Natural killer cell (primary cell): ENCODE measurements at regions not wholly inside any gene's neighbourhood (a gene's known extent, or its start where the extent isn't known, plus 50 kb on each side); places are given as distances from the start of the nearest gene placed in this dataset.
A peak's percentile ranks its signal among the peaks of the same experiment; 100 is the strongest.

Experiments
- ATAC-seq, 3 donors: fragments of 150-1000 bp in 2 of 3; fragments of 200-7000 bp in 1 of 3; cut with Tn5 transposase; 1 replicate in 1 of 3; 2 replicates in 2 of 3; pipeline ENCODE4 v1.10.0; 2021; ENCODE audit warnings: mild to moderate bottlenecking in 2 of 3, moderate library complexity in 2 of 3
- DNase-seq, 2 donors: peaks; one replicate each; pipeline versions ENCODE4 v3.0.0 to v3.0.0-alpha.2; 2013 to 2021; ENCODE audit warnings: mixed read lengths in 1 of 2
- H3K27ac ChIP-seq: one replicate; pipeline ENCODE4 v1.5.1; 2013; ENCODE audit warnings: mild to moderate bottlenecking, low read length
- H3K27me3 ChIP-seq: one replicate; pipeline ENCODE4 v1.6.1; 2013; ENCODE audit warnings: low read length; ENCODE audit not compliant: control insufficient read depth, insufficient read depth
- H3K36me3 ChIP-seq: one replicate; pipeline ENCODE4 v1.6.1; 2013; ENCODE audit warnings: low read length; ENCODE audit not compliant: control insufficient read depth, insufficient read depth
- H3K4me1 ChIP-seq: one replicate; pipeline ENCODE4 v1.6.1; 2013; ENCODE audit warnings: low read length; ENCODE audit not compliant: control insufficient read depth, insufficient read depth
- H3K4me3 ChIP-seq: one replicate; pipeline ENCODE4 v1.5.1; 2013; ENCODE audit warnings: low read length
- H3K9me3 ChIP-seq: one replicate; pipeline ENCODE4 v1.6.1; 2013; ENCODE audit warnings: low read length; ENCODE audit not compliant: control insufficient read depth, insufficient read depth
- H3K27ac Mint-ChIP-seq, 2 donors: one replicate each; pipeline ENCODE4 v1.8.0; 2022; ENCODE audit warnings: mild to moderate bottlenecking in 2 of 2, mixed read lengths in 2 of 2, moderate library complexity in 1 of 2
- H3K27me3 Mint-ChIP-seq, 2 donors: one replicate each; pipeline ENCODE4 v1.8.0; 2022; ENCODE audit warnings: low read depth in 2 of 2, mixed read lengths in 2 of 2
- H3K36me3 Mint-ChIP-seq: one replicate; pipeline ENCODE4 v1.8.0; 2022; ENCODE audit warnings: mixed read lengths
- H3K4me1 Mint-ChIP-seq, 2 donors: one replicate each; pipeline ENCODE4 v1.8.0; 2022; ENCODE audit warnings: mixed read lengths in 2 of 2
- H3K4me3 Mint-ChIP-seq: one replicate; pipeline ENCODE4 v1.8.0; 2022; ENCODE audit warnings: mild to moderate bottlenecking, moderate library complexity, mixed read lengths
- H3K9me3 Mint-ChIP-seq, 2 donors: one replicate each; pipeline ENCODE4 v1.8.0; 2022; ENCODE audit warnings: mixed read lengths in 2 of 2
- WGBS: methylation state at CpG from one replicate; pipeline ENCODE4 v1.1.7; 2013; ENCODE audit warnings: missing lambda C conversion rate; ENCODE audit not compliant: insufficient coverage; 5-methylcytosine and 5-hydroxymethylcytosine counted together
- intact Hi-C: fragments of 100-400 bp; cut with micrococcal nuclease; formaldehyde crosslinking; loops from one replicate; pipeline ENCODE4 v1.14.2; 2022
- TF ChIP-seq, protein P1 (sequence below): fragments of 200-600 bp; IDR thresholded peaks from one replicate; pipeline ENCODE4 v1.8.0; 2022; ENCODE audit warnings: antibody characterized with exemption

DNA sequence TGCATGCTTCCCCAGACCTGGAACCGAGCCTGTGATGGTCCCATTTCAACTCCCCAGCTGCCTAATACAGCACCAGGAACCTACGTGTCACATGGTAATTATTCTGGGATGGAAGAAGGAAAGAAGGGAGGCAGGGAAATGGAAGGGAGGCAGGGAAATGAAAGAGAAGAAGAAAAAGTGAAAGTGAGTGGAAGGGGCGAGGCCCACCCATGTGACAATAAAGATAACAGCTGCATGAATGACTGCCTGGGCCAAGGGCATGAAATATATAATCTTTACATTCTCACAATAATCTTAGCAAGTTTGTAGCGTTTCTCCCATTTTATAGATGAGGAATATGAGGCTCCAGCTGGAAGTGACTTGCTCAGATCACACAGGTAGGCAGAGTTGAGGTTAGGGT, 245.0 kb upstream of the PWP1 start:
- Mint-ChIP-seq H3K27me3 (peaks cover 2 to 17% of the 10 kb centered on the region in 2 donors), H3K4me3 (no peak overlapping the region), H3K36me3 (no peaks in the 10 kb centered on the region), H3K4me1 (peaks cover 29 to 43% of the 10 kb centered on the region in 2 donors), H3K27ac (no peak overlapping the region), H3K9me3 (no peaks in the 10 kb centered on the region)
- intact Hi-C loops: no loop called here
- Histone ChIP-seq H3K36me3 (no peaks in the 10 kb centered on the region), H3K4me3 (no peak overlapping the region), H3K4me1 (no peaks in the 10 kb centered on the region), H3K27me3 (no peaks in the 10 kb centered on the region), H3K27ac (no peak overlapping the region), H3K9me3 (no peaks in the 10 kb centered on the region)
- ATAC-seq: no peak
- DNase-seq: no peak
- TF ChIP-seq, protein P1, sequence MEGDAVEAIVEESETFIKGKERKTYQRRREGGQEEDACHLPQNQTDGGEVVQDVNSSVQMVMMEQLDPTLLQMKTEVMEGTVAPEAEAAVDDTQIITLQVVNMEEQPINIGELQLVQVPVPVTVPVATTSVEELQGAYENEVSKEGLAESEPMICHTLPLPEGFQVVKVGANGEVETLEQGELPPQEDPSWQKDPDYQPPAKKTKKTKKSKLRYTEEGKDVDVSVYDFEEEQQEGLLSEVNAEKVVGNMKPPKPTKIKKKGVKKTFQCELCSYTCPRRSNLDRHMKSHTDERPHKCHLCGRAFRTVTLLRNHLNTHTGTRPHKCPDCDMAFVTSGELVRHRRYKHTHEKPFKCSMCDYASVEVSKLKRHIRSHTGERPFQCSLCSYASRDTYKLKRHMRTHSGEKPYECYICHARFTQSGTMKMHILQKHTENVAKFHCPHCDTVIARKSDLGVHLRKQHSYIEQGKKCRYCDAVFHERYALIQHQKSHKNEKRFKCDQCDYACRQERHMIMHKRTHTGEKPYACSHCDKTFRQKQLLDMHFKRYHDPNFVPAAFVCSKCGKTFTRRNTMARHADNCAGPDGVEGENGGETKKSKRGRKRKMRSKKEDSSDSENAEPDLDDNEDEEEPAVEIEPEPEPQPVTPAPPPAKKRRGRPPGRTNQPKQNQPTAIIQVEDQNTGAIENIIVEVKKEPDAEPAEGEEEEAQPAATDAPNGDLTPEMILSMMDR: no peak
- 95% methylated on average over 4 of the region's 4 CpGs for WGBS

GRCh38 chr12:107441665-107442300, 243.8 kb upstream of the PWP1 start:
- H3K4me1 Mint-ChIP-seq: peaks cover 29 to 43% of the 10 kb centered on the region in 2 donors
- 75% methylated on average over 7 of the region's 8 CpGs for WGBS
- Histone ChIP-seq H3K9me3 (no peaks in the 10 kb centered on the region), H3K27me3 (no peaks in the 10 kb centered on the region), H3K36me3 (no peaks in the 10 kb centered on the region), H3K4me3 (no peak overlapping the region), H3K27ac (no peak overlapping the region), H3K4me1 (no peaks in the 10 kb centered on the region)
- peaks cover 2 to 17% of the 10 kb centered on the region in 2 donors for H3K27me3 Mint-ChIP-seq
- intact Hi-C loops: no loop called here
- TF ChIP-seq, protein P1: no peak
- peak; percentile 85 to 91 (median 86) for ATAC-seq
- peak in 1 of 2 donors; percentile 37 for DNase-seq
- H3K4me3 Mint-ChIP-seq: peak overlapping the region; percentile 68
- no peak overlapping the region for H3K27ac Mint-ChIP-seq
- H3K9me3 Mint-ChIP-seq: no peaks in the 10 kb centered on the region
- H3K36me3 Mint-ChIP-seq: no peaks in the 10 kb centered on the region

- no peaks in the 10 kb centered on the region for H3K9me3 ChIP-seq
- H3K4me3 Mint-ChIP-seq: no peak overlapping the region
- peaks cover 2 to 17% of the 10 kb centered on the region in 2 donors for H3K27me3 Mint-ChIP-seq
- H3K36me3 Mint-ChIP-seq: no peaks in the 10 kb centered on the region
- DNase-seq (no peak), ATAC-seq (no peak)
- intact Hi-C loops: no loop called here
- TF ChIP-seq, protein P1: no peak
- H3K27ac ChIP-seq: no peak overlapping the region
- no peaks in the 10 kb centered on the region for H3K27me3 ChIP-seq
- H3K36me3 ChIP-seq: no peaks in the 10 kb centered on the region
- H3K4me1 ChIP-seq: no peaks in the 10 kb centered on the region
- no peak overlapping the region for H3K4me3 ChIP-seq
- H3K9me3 Mint-ChIP-seq: no peaks in the 10 kb centered on the region
- 88% methylated on average over 7 of the region's 7 CpGs for WGBS
- H3K4me1 Mint-ChIP-seq: peaks cover 29 to 43% of the 10 kb centered on the region in 2 donors
- H3K27ac Mint-ChIP-seq: no peak overlapping the region
These were observed 243.1 kb upstream of the PWP1 start for GRCh38 chr12:107442326-107442987.
